Esophagus squamous epithelium (tissue), 4 donors: ENCODE measurements at regions not wholly inside any gene's neighbourhood (a gene's known extent, or its start where the extent isn't known, plus 50 kb on each side); places are given as distances from the start of the nearest gene placed in this dataset.

ENCODE experiments used
- POLR2A ChIP-seq, 4 donors: fragments of 450-650 bp; IDR thresholded peaks; one replicate each; pipeline ENCODE4 v1.6.1; 2017; ENCODE audit warnings: antibody characterized with exemption in 4 of 4, mild to moderate bottlenecking in 4 of 4, moderate library complexity in 3 of 4
- TF ChIP-seq, protein P1 (sequence below), 6 experiments: fragments of 450-650 bp in 4 of 6; fragments of 200-600 bp in 2 of 6; sonication (generic) in 2 of 6; IDR thresholded peaks; one replicate each; pipeline ENCODE4 v1.5.1; 2016 to 2019; ENCODE audit warnings: antibody characterized with exemption in 6 of 6, mild to moderate bottlenecking in 4 of 6, moderate library complexity in 4 of 6

DNA sequence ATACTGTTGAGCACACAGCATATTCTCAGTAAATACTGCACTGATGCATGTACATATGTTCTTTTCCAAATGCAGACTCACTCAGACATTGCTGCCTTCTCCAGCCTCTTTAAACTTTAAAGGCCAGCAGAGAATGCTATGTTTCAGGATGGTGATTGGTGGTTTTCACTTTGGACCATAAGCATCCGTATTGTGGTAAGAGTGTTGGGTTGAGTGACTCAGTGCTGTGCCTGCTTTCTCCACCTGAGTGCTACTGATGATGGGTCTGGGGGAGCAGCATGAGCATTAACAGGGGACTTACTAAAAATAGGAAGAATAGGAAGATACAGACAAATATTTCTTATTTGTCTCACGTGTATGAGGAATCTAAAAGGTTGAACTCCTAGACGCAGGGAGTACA lies 56.3 kb upstream of the ZNF92 start:
- TF ChIP-seq, protein P1, sequence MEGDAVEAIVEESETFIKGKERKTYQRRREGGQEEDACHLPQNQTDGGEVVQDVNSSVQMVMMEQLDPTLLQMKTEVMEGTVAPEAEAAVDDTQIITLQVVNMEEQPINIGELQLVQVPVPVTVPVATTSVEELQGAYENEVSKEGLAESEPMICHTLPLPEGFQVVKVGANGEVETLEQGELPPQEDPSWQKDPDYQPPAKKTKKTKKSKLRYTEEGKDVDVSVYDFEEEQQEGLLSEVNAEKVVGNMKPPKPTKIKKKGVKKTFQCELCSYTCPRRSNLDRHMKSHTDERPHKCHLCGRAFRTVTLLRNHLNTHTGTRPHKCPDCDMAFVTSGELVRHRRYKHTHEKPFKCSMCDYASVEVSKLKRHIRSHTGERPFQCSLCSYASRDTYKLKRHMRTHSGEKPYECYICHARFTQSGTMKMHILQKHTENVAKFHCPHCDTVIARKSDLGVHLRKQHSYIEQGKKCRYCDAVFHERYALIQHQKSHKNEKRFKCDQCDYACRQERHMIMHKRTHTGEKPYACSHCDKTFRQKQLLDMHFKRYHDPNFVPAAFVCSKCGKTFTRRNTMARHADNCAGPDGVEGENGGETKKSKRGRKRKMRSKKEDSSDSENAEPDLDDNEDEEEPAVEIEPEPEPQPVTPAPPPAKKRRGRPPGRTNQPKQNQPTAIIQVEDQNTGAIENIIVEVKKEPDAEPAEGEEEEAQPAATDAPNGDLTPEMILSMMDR (IDR thresholded peaks at IDR 0.05): no peak
- TF ChIP-seq POLR2A (IDR thresholded peaks at IDR 0.05): no peak
